SU-DHL-6 (cell line): ENCODE measurements at regions not wholly inside any gene's neighbourhood (a gene's known extent, or its start where the extent isn't known, plus 50 kb on each side); places are given as distances from the start of the nearest gene placed in this dataset.

Experiments
- H2AFZ ChIP-seq: fragments of 200-600 bp; sonication (generic); 2 replicates; pipeline ENCODE4 v1.6.1; 2014; ENCODE audit warnings: low read depth, mild to moderate bottlenecking, moderate library complexity, mixed read lengths, antibody characterized with exemption, low read length; ENCODE audit not compliant: severe bottlenecking
- H3F3A ChIP-seq: fragments of 200-600 bp; shearing (Covaris generic); 2 replicates; pipeline ENCODE4 v1.6.0; 2016; ENCODE audit warnings: antibody characterized with exemption, mild to moderate bottlenecking; ENCODE audit not compliant: insufficient read depth
- H3K27ac ChIP-seq: fragments of 200-600 bp; sonication (generic); 2 replicates; pipeline ENCODE4 v1.5.1; 2016; ENCODE audit warnings: low read depth, mild to moderate bottlenecking, low read length, moderate library complexity, mixed read lengths
- H3K27me3 ChIP-seq: fragments of 200-600 bp; sonication (generic), shearing (Covaris generic); 2 replicates; pipeline ENCODE4 v1.6.0; 2014; ENCODE audit warnings: mild to moderate bottlenecking, low read length
- H3K36me3 ChIP-seq: fragments of 200-600 bp; sonication (generic); 2 replicates; pipeline ENCODE4 v1.6.1; 2014; ENCODE audit warnings: mild to moderate bottlenecking, low read length, mixed read lengths
- H3K4me2 ChIP-seq: fragments of 300-600, 200-600 bp; shearing (Covaris generic), sonication (generic); 2 replicates; pipeline ENCODE4 v1.6.0; 2014; ENCODE audit warnings: low read length, low read depth, mild to moderate bottlenecking; ENCODE audit not compliant: poor library complexity, severe bottlenecking
- H3K4me3 ChIP-seq: fragments of 200-600 bp; sonication (generic); 2 replicates; pipeline ENCODE4 v1.5.1; 2014; ENCODE audit warnings: antibody characterized with exemption, low read length, mild to moderate bottlenecking, mixed read lengths; ENCODE audit not compliant: insufficient read depth, poor library complexity, severe bottlenecking
- H3K79me2 ChIP-seq: fragments of 200-600 bp; sonication (generic); 2 replicates; pipeline ENCODE4 v1.6.1; 2014; ENCODE audit warnings: mild to moderate bottlenecking, low read length, moderate library complexity; ENCODE audit not compliant: insufficient read depth
- H3K9ac ChIP-seq: fragments of 200-600 bp; sonication (generic); 2 replicates; pipeline ENCODE4 v1.7.0; 2014; ENCODE audit warnings: mild to moderate bottlenecking, low read length
- H3K9me2 ChIP-seq: fragments of 200-600 bp; sonication (generic); replicated peaks from 2 replicates; pipeline ENCODE4 v1.6.1; 2014; ENCODE audit warnings: low read length; ENCODE audit not compliant: insufficient read depth
- H3K9me3 ChIP-seq: fragments of 200-600 bp; sonication (generic); 2 replicates; pipeline ENCODE4 v1.6.1; 2014; ENCODE audit warnings: low read length, mixed read lengths; ENCODE audit not compliant: insufficient read depth
- H4K20me1 ChIP-seq: fragments of 200-600 bp; sonication (generic); 2 replicates; pipeline ENCODE4 v1.6.1; 2014; ENCODE audit warnings: low read depth, mild to moderate bottlenecking, antibody characterized with exemption, low read length, moderate library complexity, mixed read lengths
- CTCF ChIP-seq: fragments of 200-600 bp; sonication (generic); IDR thresholded peaks from one replicate; pipeline ENCODE4 v1.5.1; 2017; ENCODE audit warnings: antibody characterized with exemption, mild to moderate bottlenecking, low read length, moderate library complexity; ENCODE audit not compliant: insufficient read depth, poor library complexity, severe bottlenecking
- EZH2phosphoT487 ChIP-seq: fragments of 200-600 bp; sonication (generic), shearing (Covaris generic); conservative IDR thresholded peaks from 2 replicates; pipeline ENCODE4 v1.6.1; 2018; ENCODE audit warnings: mild to moderate bottlenecking, antibody characterized with exemption, low read length, moderate library complexity, mixed read lengths

GRCh38 chr11:25710975-25711374 lies 621.0 kb upstream of the ANO3 start:
- no peaks in the 10 kb centered on the region for H3F3A ChIP-seq
- no peaks in the 10 kb centered on the region for H4K20me1 ChIP-seq
- no peaks in the 10 kb centered on the region for H3K27me3 ChIP-seq
- H3K4me3 ChIP-seq, result no peak overlapping the region
- no peaks in the 10 kb centered on the region for H3K36me3 ChIP-seq
- H3K9me3 ChIP-seq, result no peaks in the 10 kb centered on the region
- H3K9me2 ChIP-seq, result no peaks in the 10 kb centered on the region
- TF ChIP-seq CTCF, result no peak
- no peak for TF ChIP-seq EZH2phosphoT487
- no peak overlapping the region for H2AFZ ChIP-seq
- H3K9ac ChIP-seq, result no peak overlapping the region
- H3K4me2 ChIP-seq, result no peak overlapping the region
- H3K27ac ChIP-seq, result no peak overlapping the region
- no peaks in the 10 kb centered on the region for H3K79me2 ChIP-seq

- no peaks in the 10 kb centered on the region for H3K79me2 ChIP-seq
- no peaks in the 10 kb centered on the region for H4K20me1 ChIP-seq
- no peak overlapping the region for H3K4me3 ChIP-seq
- TF ChIP-seq CTCF, result no peak
- no peak for TF ChIP-seq EZH2phosphoT487
- no peak overlapping the region for H3K4me2 ChIP-seq
- no peaks in the 10 kb centered on the region for H3F3A ChIP-seq
- no peaks in the 10 kb centered on the region for H3K9me2 ChIP-seq
- no peak overlapping the region for H2AFZ ChIP-seq
- H3K9me3 ChIP-seq, result no peaks in the 10 kb centered on the region
- H3K27me3 ChIP-seq, result no peaks in the 10 kb centered on the region
- H3K27ac ChIP-seq, result no peak overlapping the region
- no peaks in the 10 kb centered on the region for H3K36me3 ChIP-seq
- no peak overlapping the region for H3K9ac ChIP-seq
Observed at GRCh38 chr11:25727944-25728343, 604.0 kb upstream of the ANO3 start.

GRCh38 chr11:25730230-25730629 lies 601.7 kb upstream of the ANO3 start:
- Histone ChIP-seq H3K4me2 (no peak overlapping the region), H3K9me2 (no peaks in the 10 kb centered on the region), H3F3A (no peaks in the 10 kb centered on the region), H3K79me2 (no peaks in the 10 kb centered on the region), H3K9me3 (no peaks in the 10 kb centered on the region), H3K36me3 (no peaks in the 10 kb centered on the region), H3K27me3 (no peaks in the 10 kb centered on the region), H4K20me1 (no peaks in the 10 kb centered on the region), H2AFZ (no peak overlapping the region), H3K4me3 (no peak overlapping the region), H3K27ac (no peak overlapping the region), H3K9ac (no peak overlapping the region)
- no peak for TF ChIP-seq CTCF
- no peak for TF ChIP-seq EZH2phosphoT487

GRCh38 chr11:25733777-25734176 lies 598.2 kb upstream of the ANO3 start:
- no peak for TF ChIP-seq EZH2phosphoT487
- TF ChIP-seq CTCF, result peak; percentile 19
- H3K36me3 ChIP-seq, result no peaks in the 10 kb centered on the region

More at GRCh38 chr11:25733777-25734176, 598.2 kb upstream of the ANO3 start:
- Histone ChIP-seq H4K20me1 (no peaks in the 10 kb centered on the region), H3F3A (no peaks in the 10 kb centered on the region), H3K9me3 (no peaks in the 10 kb centered on the region), H3K79me2 (no peaks in the 10 kb centered on the region), H3K4me2 (no peak overlapping the region), H3K9me2 (no peaks in the 10 kb centered on the region), H3K27me3 (no peaks in the 10 kb centered on the region), H3K9ac (no peak overlapping the region), H2AFZ (peak overlapping the region; percentile 34), H3K4me3 (no peak overlapping the region), H3K27ac (no peak overlapping the region)
